A549 (cell line): ENCODE measurements at regions not wholly inside any gene's neighbourhood (a gene's known extent, or its start where the extent isn't known, plus 50 kb on each side); places are given as distances from the start of the nearest gene placed in this dataset.

Source experiments
- ATAC-seq, 2 experiments: fragments of 200-7000 bp in 1 of 2; fragments of >200 bp in 1 of 2; cut with Nextera tagmentation in 1 of 2; cut with Tn5 transposase in 1 of 2; 3 replicates each; pipeline versions ENCODE4 v1.8.0 to v1.9.1; 2018 to 2020; ENCODE audit warnings: mild to moderate bottlenecking in 1 of 2, moderate library complexity in 1 of 2
- CTCF ChIA-PET: fragments of 300-600 bp; sonication (Branson Sonifier 250); formaldehyde crosslinking; extraction: SDS; loops from one replicate; lab custom pipeline; 2021; ENCODE audit warnings: antibody characterized with exemption, inconsistent platforms; lab: Yijun Ruan, JAX
- POLR2A ChIA-PET: fragments of 350-600 bp; formaldehyde crosslinking; extraction: SDS; loops from one replicate; lab custom pipeline; 2021; ENCODE audit warnings: antibody characterized with exemption, inconsistent platforms; lab: Yijun Ruan, JAX
- DNase-seq, 2 experiments: peaks; one replicate each; pipeline versions ENCODE4 v3.0.0 to v3.0.0-alpha.2; 2011 to 2016; ENCODE audit warnings: low read depth in 1 of 2, low spot score in 1 of 2
- FAIRE-seq: peaks from 2 replicates; lab custom pipeline; 2011; peaks lifted over from hg19 to GRCh38; lab: Jason Lieb, UNC
- H3K27ac ChIP-seq, 2 experiments: fragments of >200 bp; sonication (Bioruptor Twin); formaldehyde crosslinking; 3 replicates each; pipeline ENCODE4 v1.5.1; 2016 to 2017
- H3K4me1 ChIP-seq: fragments of >200 bp; sonication (Bioruptor Twin); formaldehyde crosslinking; 3 replicates; pipeline ENCODE4 v1.6.1; 2016
- H3K4me2 ChIP-seq: fragments of >200 bp; sonication (Bioruptor Twin); formaldehyde crosslinking; 3 replicates; pipeline ENCODE4 v1.6.1; 2016
- H3K4me3 ChIP-seq: fragments of >200 bp; sonication (Bioruptor Twin); formaldehyde crosslinking; 3 replicates; pipeline ENCODE4 v1.5.1; 2016
- H3K9me3 ChIP-seq: fragments of >200 bp; sonication (Bioruptor Twin); formaldehyde crosslinking; 3 replicates; pipeline ENCODE4 v1.6.1; 2016
- BHLHE40 ChIP-seq: IDR thresholded peaks from 2 replicates; pipeline ENCODE4 v1.6.1; 2012; ENCODE audit warnings: low read depth, low read length, inconsistent platforms
- CBX2 ChIP-seq: fragments of 200-600 bp; sonication (generic); IDR thresholded peaks from 2 replicates; pipeline ENCODE4 v1.6.1; 2016; ENCODE audit warnings: low read depth, mild to moderate bottlenecking, borderline replicate concordance
- CEBPB ChIP-seq, 2 experiments: fragments of >200 bp in 1 of 2; sonication (Bioruptor Twin) in 1 of 2; formaldehyde crosslinking in 1 of 2; IDR thresholded peaks; 2 replicates each; pipeline ENCODE4 v1.6.1; 2012 to 2016
- CTCF ChIP-seq: fragments of >200 bp; sonication (Bioruptor Twin); formaldehyde crosslinking; IDR thresholded peaks from 3 replicates; pipeline ENCODE4 v1.5.1; 2016
- EP300 ChIP-seq, 2 experiments: fragments of >200 bp; sonication (Bioruptor Twin); formaldehyde crosslinking; IDR thresholded peaks; 2 replicates in 1 of 2; 3 replicates in 1 of 2; pipeline ENCODE4 v1.6.1; 2016 to 2017
- GATA3 ChIP-seq: IDR thresholded peaks from 2 replicates; pipeline ENCODE4 v1.6.1; 2012; ENCODE audit warnings: borderline replicate concordance
- HES2 ChIP-seq: fragments of >200 bp; sonication (Bioruptor Twin); formaldehyde crosslinking; IDR thresholded peaks from 2 replicates; pipeline ENCODE4 v1.6.1; 2016
- HEYL ChIP-seq: fragments of 250-450 bp; sonication (Bioruptor Pico); IDR thresholded peaks from 2 replicates; pipeline ENCODE4 v1.8.0; 2021; ENCODE audit warnings: mild to moderate bottlenecking, moderate library complexity
- JUNB ChIP-seq: fragments of >200 bp; sonication (Bioruptor Twin); formaldehyde crosslinking; IDR thresholded peaks from 2 replicates; pipeline ENCODE4 v1.6.1; 2016
- NFE2L2 ChIP-seq: fragments of 150-350 bp; conservative IDR thresholded peaks from 2 replicates; pipeline ENCODE4 v1.6.1; 2014; ENCODE audit warnings: low read length
- NPAS2 ChIP-seq: fragments of 250-450 bp; sonication (Bioruptor Pico); IDR thresholded peaks from 2 replicates; pipeline ENCODE4 v1.8.0; 2022; ENCODE audit warnings: mild to moderate bottlenecking, moderate library complexity, borderline replicate concordance
- PBX3 ChIP-seq: IDR thresholded peaks from 2 replicates; pipeline ENCODE4 v1.6.1; 2012
- PHF8 ChIP-seq: fragments of 200-600 bp; sonication (generic); IDR thresholded peaks from 2 replicates; pipeline ENCODE4 v1.6.1; 2016; ENCODE audit warnings: low read depth, mild to moderate bottlenecking, antibody characterized with exemption, moderate library complexity, borderline replicate concordance
- POLR2A ChIP-seq: IDR thresholded peaks from 2 replicates; pipeline ENCODE4 v1.6.1; 2012; ENCODE audit warnings: mild to moderate bottlenecking, low read length
- POLR2AphosphoS2 ChIP-seq: conservative IDR thresholded peaks from 2 replicates; pipeline ENCODE4 v1.6.1; 2012; ENCODE audit warnings: low read length, improper control_type of control experiment, inconsistent platforms
- RAD21 ChIP-seq, 2 experiments: fragments of >200 bp in 1 of 2; sonication (Bioruptor Twin) in 1 of 2; formaldehyde crosslinking in 1 of 2; IDR thresholded peaks in 1 of 2; conservative IDR thresholded peaks in 1 of 2; 2 replicates in 1 of 2; 3 replicates in 1 of 2; pipeline ENCODE4 v1.6.1; 2012 to 2018; ENCODE audit warnings: inconsistent platforms in 1 of 2
- RARB ChIP-seq: fragments of 250-450 bp; sonication (Bioruptor Pico); IDR thresholded peaks from 2 replicates; pipeline ENCODE4 v1.8.0; 2021; ENCODE audit warnings: mild to moderate bottlenecking, moderate library complexity
- RCOR1 ChIP-seq: fragments of 150-350 bp; IDR thresholded peaks from 2 replicates; pipeline ENCODE4 v1.6.1; 2014; ENCODE audit warnings: antibody characterized with exemption, low read length, low read depth
- REST ChIP-seq: fragments of 200-600 bp; sonication (generic); IDR thresholded peaks from 2 replicates; pipeline ENCODE4 v1.6.1; 2016; ENCODE audit warnings: antibody characterized with exemption, mild to moderate bottlenecking, moderate library complexity
- SREBF2 ChIP-seq: fragments of 450-650 bp; IDR thresholded peaks from 2 replicates; pipeline ENCODE4 v1.6.1; 2014; ENCODE audit warnings: mild to moderate bottlenecking, moderate library complexity
- TFCP2L1 ChIP-seq: fragments of 250-450 bp; sonication (Bioruptor Pico); IDR thresholded peaks from 2 replicates; pipeline ENCODE4 v1.5.0; 2021; ENCODE audit warnings: mild to moderate bottlenecking
- ZC3H11A ChIP-seq: fragments of 450-650 bp; IDR thresholded peaks from 2 replicates; pipeline ENCODE4 v1.6.1; 2014; ENCODE audit warnings: antibody characterized with exemption, mild to moderate bottlenecking
- ZFP36 ChIP-seq: fragments of 450-650 bp; IDR thresholded peaks from 2 replicates; pipeline ENCODE4 v1.6.1; 2014; ENCODE audit warnings: borderline replicate concordance; ENCODE audit not compliant: partially characterized antibody
- ZNF302 ChIP-seq: fragments of 250-450 bp; sonication (Bioruptor Pico); IDR thresholded peaks from 2 replicates; pipeline ENCODE4 v1.9.0; 2021; ENCODE audit warnings: inconsistent platforms, mild to moderate bottlenecking, moderate library complexity
- WGBS: methylation state at CpG from one replicate; pipeline ENCODE4 v1.1.6; 2017; ENCODE audit errors: missing lambda C conversion rate; 5-methylcytosine and 5-hydroxymethylcytosine counted together

GRCh38 chr12:97322388-97322787 is 140.2 kb upstream of the RMST start:
- no peaks in the 10 kb centered on the region for H3K4me1 ChIP-seq
- H3K9me3 ChIP-seq, result no peaks in the 10 kb centered on the region
- TF ChIP-seq REST, result 0 out of 2 replicates have a peak, but pooled peaks have one; percentile 14
- TF ChIP-seq POLR2A, result no peak
- TF ChIP-seq, all 56 proteins: peak for 1
- FAIRE-seq, result no peak
- Histone ChIP-seq H3K4me3 (no peak overlapping the region), H3K27ac (no peak overlapping the region), H3K4me2 (no peak overlapping the region)
- ATAC-seq, result no peak
- CTCF ChIA-PET, result interaction anchor here (1.4 kb wide), 1 partner anchor 14 kb away, joined by 4 read pairs; no protein-coding TSS in a partner anchor
- 28% methylated on average over 4 of the region's 4 CpGs for WGBS
- POLR2A ChIA-PET, result no interaction called here
- no peak for DNase-seq

- H3K27ac ChIP-seq, result no peak overlapping the region
- ATAC-seq (no peak), DNase-seq (no peak), FAIRE-seq (no peak)
- no peaks in the 10 kb centered on the region for H3K4me1 ChIP-seq
- WGBS, result 29% methylated on average over 4 of the region's 4 CpGs
- H3K9me3 ChIP-seq, result no peaks in the 10 kb centered on the region
- no peak overlapping the region for H3K4me3 ChIP-seq
- ChIA-PET CTCF (interaction anchor here (1.4 to 1.6 kb wide), 2 partner anchors 10 to 14 kb away, joined by 3 to 4 read pairs; no protein-coding TSS in a partner anchor), POLR2A (no interaction called here)
- H3K4me2 ChIP-seq, result no peak overlapping the region
- no peak for TF ChIP-seq CTCF
- no peak for TF ChIP-seq TFCP2L1
- TF ChIP-seq EP300 (IDR thresholded peaks at IDR 0.05), result no peak
- TF ChIP-seq ZC3H11A, result no peak
- no peak for TF ChIP-seq SREBF2
- no peak for TF ChIP-seq CEBPB (IDR thresholded peaks at IDR 0.05)
These were observed 139.4 kb upstream of the RMST start for GRCh38 chr12:97323154-97323553.

GRCh38 chr12:97324471-97324870 is 138.1 kb upstream of the RMST start:
- no peak overlapping the region for H3K27ac ChIP-seq
- no peak for FAIRE-seq
- H3K4me3 ChIP-seq, result no peak overlapping the region
- no peak for DNase-seq
- WGBS, result 13% methylated on average over 7 of the region's 7 CpGs
- ATAC-seq, result no peak
- POLR2A ChIA-PET, result no interaction called here
- H3K4me2 ChIP-seq, result no peak overlapping the region
- TF ChIP-seq GATA3 (no peak), RAD21 (conservative IDR thresholded peaks at IDR 0.05 in 1 of 2, IDR thresholded peaks at IDR 0.05 in 1 of 2) (no peak), CBX2 (no peak), CEBPB (IDR thresholded peaks at IDR 0.05) (no peak), JUNB (no peak), RARB (CRISPR knock-in tag) (no peak), PHF8 (no peak), POLR2AphosphoS2 (no peak)
- CTCF ChIA-PET, result interaction anchor here (1.6 kb wide), 1 partner anchor 11 kb away, joined by 3 read pairs; no protein-coding TSS in a partner anchor
- no peaks in the 10 kb centered on the region for H3K9me3 ChIP-seq
- H3K4me1 ChIP-seq, result no peaks in the 10 kb centered on the region

GRCh38 chr12:97335115-97335514 is 127.5 kb upstream of the RMST start:
- Histone ChIP-seq H3K9me3 (no peaks in the 10 kb centered on the region), H3K27ac (no peak overlapping the region), H3K4me2 (no peak overlapping the region), H3K4me1 (no peaks in the 10 kb centered on the region), H3K4me3 (no peak overlapping the region)
- no peak for DNase-seq
- 24% methylated on average over 4 of the region's 4 CpGs for WGBS
- no peak for FAIRE-seq
- ATAC-seq, result no peak
- CTCF ChIA-PET, result no interaction called here
- TF ChIP-seq CBX2, result no peak
- no peak for TF ChIP-seq PHF8
- TF ChIP-seq RCOR1, result no peak
- no peak for TF ChIP-seq ZFP36
- no peak for TF ChIP-seq HES2
- no peak for TF ChIP-seq PBX3
- no peak for TF ChIP-seq HEYL (CRISPR knock-in tag)
- TF ChIP-seq ZNF302 (CRISPR knock-in tag), result no peak
- TF ChIP-seq NFE2L2, result no peak
- TF ChIP-seq CEBPB (IDR thresholded peaks at IDR 0.05), result no peak
- no peak for TF ChIP-seq TFCP2L1
- no peak for TF ChIP-seq BHLHE40
- TF ChIP-seq NPAS2 (CRISPR knock-in tag), result no peak
- POLR2A ChIA-PET, result no interaction called here
